NCI-H69 (cell line): ENCODE measurements at regions not wholly inside any gene's neighbourhood (a gene's known extent, or its start where the extent isn't known, plus 50 kb on each side); places are given as distances from the start of the nearest gene placed in this dataset.
A peak's percentile ranks its signal among the peaks of the same experiment; 100 is the strongest.

Experiments
- DNase-seq: peaks from one replicate; lab custom pipeline; 2025; lab: John Stamatoyannopoulos, UW

- DNase-seq: no peak
These were observed 252.9 kb upstream of the MAN1A1 start for GRCh38 chr6:119602215-119603178.

- no peak for DNase-seq
These were observed 249.3 kb upstream of the MAN1A1 start for GRCh38 chr6:119598883-119599282.

GRCh38 chr6:119594907-119595306 is 245.3 kb upstream of the MAN1A1 start:
- DNase-seq: peak; percentile 49

- DNase-seq: no peak
These were observed 241.7 kb upstream of the MAN1A1 start for GRCh38 chr6:119591235-119591634.

GRCh38 chr6:119590066-119590465 is 240.5 kb upstream of the MAN1A1 start:
- no peak for DNase-seq

- DNase-seq: peak; percentile 19
These were observed 238.0 kb upstream of the MAN1A1 start for GRCh38 chr6:119587537-119587936.

GRCh38 chr6:119586250-119586882 is 236.8 kb upstream of the MAN1A1 start:
- peak; percentile 32 for DNase-seq

GRCh38 chr6:119584088-119584487 is 234.5 kb upstream of the MAN1A1 start:
- no peak for DNase-seq

GRCh38 chr6:119581220-119581619 is 231.7 kb upstream of the MAN1A1 start:
- DNase-seq: no peak

GRCh38 chr6:119575721-119576120 is 226.2 kb upstream of the MAN1A1 start:
- no peak for DNase-seq

GRCh38 chr6:119568580-119568979 is 219.0 kb upstream of the MAN1A1 start:
- no peak for DNase-seq

- DNase-seq: no peak
These were observed 217.1 kb upstream of the MAN1A1 start for GRCh38 chr6:119566546-119567260.

GRCh38 chr6:119565893-119566292 is 216.3 kb upstream of the MAN1A1 start:
- no peak for DNase-seq

- DNase-seq: no peak
These were observed 212.6 kb upstream of the MAN1A1 start for GRCh38 chr6:119562168-119562567.

- DNase-seq: no peak
These were observed 210.0 kb upstream of the MAN1A1 start for GRCh38 chr6:119559586-119559985.

GRCh38 chr6:119557239-119557638 is 207.7 kb upstream of the MAN1A1 start:
- no peak for DNase-seq

GRCh38 chr6:119552021-119552420 is 202.5 kb upstream of the MAN1A1 start:
- no peak for DNase-seq

- DNase-seq: no peak
These were observed 197.5 kb upstream of the MAN1A1 start for GRCh38 chr6:119547024-119547423.

- no peak for DNase-seq
These were observed 195.7 kb upstream of the MAN1A1 start for GRCh38 chr6:119545245-119545644.

GRCh38 chr6:119544325-119545175 is 195.0 kb upstream of the MAN1A1 start:
- no peak for DNase-seq

- no peak for DNase-seq
These were observed 193.8 kb upstream of the MAN1A1 start for GRCh38 chr6:119543332-119543731.

- no peak for DNase-seq
These were observed 192.5 kb upstream of the MAN1A1 start for GRCh38 chr6:119542037-119542436.
